Astrocyte (in vitro differentiated cells and primary cell): ENCODE measurements at regions not wholly inside any gene's neighbourhood (a gene's known extent, or its start where the extent isn't known, plus 50 kb on each side); places are given as distances from the start of the nearest gene placed in this dataset.

Experiments
- CTCF ChIP-seq: IDR thresholded peaks from 2 replicates; pipeline ENCODE4 v1.5.1; 2011; ENCODE audit warnings: low read depth, mild to moderate bottlenecking, inconsistent platforms, low read length, moderate library complexity; ENCODE audit not compliant: insufficient read depth
- EZH2 ChIP-seq: IDR thresholded peaks from 2 replicates; pipeline ENCODE4 v1.6.1; 2012; ENCODE audit warnings: mild to moderate bottlenecking, low read length, inconsistent platforms; ENCODE audit not compliant: insufficient read depth

DNA sequence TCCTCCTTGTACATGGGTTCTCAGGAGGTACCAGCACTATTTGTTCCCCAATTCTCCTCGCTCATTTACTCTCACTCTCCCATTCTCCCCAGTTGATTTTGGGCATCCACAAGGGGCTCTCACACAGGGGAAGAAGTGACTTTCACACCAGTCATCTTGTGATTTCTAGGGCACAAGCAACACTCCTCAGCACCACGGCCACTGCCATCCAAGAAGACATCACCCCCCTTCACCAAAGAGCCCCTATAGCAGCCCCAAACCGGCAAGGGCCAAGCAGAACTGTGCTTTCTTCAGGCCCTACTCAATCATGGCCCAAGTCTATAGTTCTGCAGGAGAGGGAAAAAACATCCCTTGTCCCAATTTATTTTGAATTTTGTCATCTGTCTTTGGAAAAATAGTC lies 209.2 kb upstream of the ARL4C start:
- no peak for TF ChIP-seq CTCF
- no peak for TF ChIP-seq EZH2
